ENCODE measurements at regions not wholly inside any gene's neighbourhood (a gene's known extent, or its start where the extent isn't known, plus 50 kb on each side); places are given as distances from the start of the nearest gene placed in this dataset.

DNA sequence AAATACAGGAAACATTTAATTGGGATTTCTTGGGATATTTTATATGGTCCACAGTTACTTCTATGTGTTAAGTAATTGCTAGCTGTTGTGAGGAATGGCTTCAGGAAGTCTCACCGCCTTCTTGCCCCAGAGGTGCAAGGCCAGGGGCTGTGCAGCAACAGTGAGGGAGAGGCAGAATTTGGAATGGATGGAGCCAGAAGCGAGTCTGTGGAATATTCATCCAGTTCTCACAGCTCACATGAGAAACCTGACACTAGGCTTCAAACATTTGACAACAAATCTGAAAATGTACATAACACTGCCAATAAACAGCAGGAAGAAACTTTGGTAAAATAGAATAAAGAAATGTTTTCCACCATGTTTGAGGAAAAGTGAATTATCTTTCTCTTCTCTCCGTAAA, 66.5 kb downstream of the GPR6 start:
- Histone ChIP-seq H3K9me2 (ENCODE audit: insufficient read depth, low read length) (no peaks in the 10 kb centered on the region), H3K27ac (ENCODE audit: low read length) (no peak overlapping the region), H3K36me3 (ENCODE audit: insufficient read depth, low read length) (no peaks in the 10 kb centered on the region), H3K27me3 (ENCODE audit: insufficient read depth, low read depth, low read length) (no peaks in the 10 kb centered on the region), H4K20me1 (ENCODE audit: insufficient read depth) (no peaks in the 10 kb centered on the region), H3K9me3 (ENCODE audit: low read length) (no peaks in the 10 kb centered on the region), H3K4me3 (ENCODE audit: low read length) (no peak overlapping the region), H3F3A (ENCODE audit: insufficient read depth, low read length, poor library complexity, severe bottlenecking) (no peaks in the 10 kb centered on the region), H3K79me2 (replicated peaks; ENCODE audit: insufficient read depth, low read length) (no peaks in the 10 kb centered on the region), H3K4me2 (ENCODE audit: low read length) (no peak overlapping the region), H3K9ac (ENCODE audit: low read length) (no peak overlapping the region), H2AFZ (ENCODE audit: low read depth, low read length) (no peak overlapping the region)
- TF ChIP-seq, protein P1, sequence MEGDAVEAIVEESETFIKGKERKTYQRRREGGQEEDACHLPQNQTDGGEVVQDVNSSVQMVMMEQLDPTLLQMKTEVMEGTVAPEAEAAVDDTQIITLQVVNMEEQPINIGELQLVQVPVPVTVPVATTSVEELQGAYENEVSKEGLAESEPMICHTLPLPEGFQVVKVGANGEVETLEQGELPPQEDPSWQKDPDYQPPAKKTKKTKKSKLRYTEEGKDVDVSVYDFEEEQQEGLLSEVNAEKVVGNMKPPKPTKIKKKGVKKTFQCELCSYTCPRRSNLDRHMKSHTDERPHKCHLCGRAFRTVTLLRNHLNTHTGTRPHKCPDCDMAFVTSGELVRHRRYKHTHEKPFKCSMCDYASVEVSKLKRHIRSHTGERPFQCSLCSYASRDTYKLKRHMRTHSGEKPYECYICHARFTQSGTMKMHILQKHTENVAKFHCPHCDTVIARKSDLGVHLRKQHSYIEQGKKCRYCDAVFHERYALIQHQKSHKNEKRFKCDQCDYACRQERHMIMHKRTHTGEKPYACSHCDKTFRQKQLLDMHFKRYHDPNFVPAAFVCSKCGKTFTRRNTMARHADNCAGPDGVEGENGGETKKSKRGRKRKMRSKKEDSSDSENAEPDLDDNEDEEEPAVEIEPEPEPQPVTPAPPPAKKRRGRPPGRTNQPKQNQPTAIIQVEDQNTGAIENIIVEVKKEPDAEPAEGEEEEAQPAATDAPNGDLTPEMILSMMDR (IDR thresholded peaks at IDR 0.05; ENCODE audit: poor library complexity, severe bottlenecking): no peak
- TF ChIP-seq SMC3 (conservative IDR thresholded peaks at IDR 0.05; ENCODE audit: poor library complexity) (no peak), EZH2 (IDR thresholded peaks at IDR 0.05; ENCODE audit: borderline replicate concordance, insufficient read depth, low read length, poor library complexity, severe bottlenecking) (no peak), POLR2AphosphoS5 (IDR thresholded peaks at IDR 0.05) (no peak), RAD21 (conservative IDR thresholded peaks at IDR 0.05) (no peak), TAF1 (IDR thresholded peaks at IDR 0.05; ENCODE audit: low read depth) (no peak), MXI1 (conservative IDR thresholded peaks at IDR 0.05; ENCODE audit: poor library complexity, severe bottlenecking) (no peak), EP300 (conservative IDR thresholded peaks at IDR 0.05; ENCODE audit: poor library complexity, severe bottlenecking) (no peak)
- TF ChIP-seq, protein P2, sequence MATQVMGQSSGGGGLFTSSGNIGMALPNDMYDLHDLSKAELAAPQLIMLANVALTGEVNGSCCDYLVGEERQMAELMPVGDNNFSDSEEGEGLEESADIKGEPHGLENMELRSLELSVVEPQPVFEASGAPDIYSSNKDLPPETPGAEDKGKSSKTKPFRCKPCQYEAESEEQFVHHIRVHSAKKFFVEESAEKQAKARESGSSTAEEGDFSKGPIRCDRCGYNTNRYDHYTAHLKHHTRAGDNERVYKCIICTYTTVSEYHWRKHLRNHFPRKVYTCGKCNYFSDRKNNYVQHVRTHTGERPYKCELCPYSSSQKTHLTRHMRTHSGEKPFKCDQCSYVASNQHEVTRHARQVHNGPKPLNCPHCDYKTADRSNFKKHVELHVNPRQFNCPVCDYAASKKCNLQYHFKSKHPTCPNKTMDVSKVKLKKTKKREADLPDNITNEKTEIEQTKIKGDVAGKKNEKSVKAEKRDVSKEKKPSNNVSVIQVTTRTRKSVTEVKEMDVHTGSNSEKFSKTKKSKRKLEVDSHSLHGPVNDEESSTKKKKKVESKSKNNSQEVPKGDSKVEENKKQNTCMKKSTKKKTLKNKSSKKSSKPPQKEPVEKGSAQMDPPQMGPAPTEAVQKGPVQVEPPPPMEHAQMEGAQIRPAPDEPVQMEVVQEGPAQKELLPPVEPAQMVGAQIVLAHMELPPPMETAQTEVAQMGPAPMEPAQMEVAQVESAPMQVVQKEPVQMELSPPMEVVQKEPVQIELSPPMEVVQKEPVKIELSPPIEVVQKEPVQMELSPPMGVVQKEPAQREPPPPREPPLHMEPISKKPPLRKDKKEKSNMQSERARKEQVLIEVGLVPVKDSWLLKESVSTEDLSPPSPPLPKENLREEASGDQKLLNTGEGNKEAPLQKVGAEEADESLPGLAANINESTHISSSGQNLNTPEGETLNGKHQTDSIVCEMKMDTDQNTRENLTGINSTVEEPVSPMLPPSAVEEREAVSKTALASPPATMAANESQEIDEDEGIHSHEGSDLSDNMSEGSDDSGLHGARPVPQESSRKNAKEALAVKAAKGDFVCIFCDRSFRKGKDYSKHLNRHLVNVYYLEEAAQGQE (IDR thresholded peaks at IDR 0.05; ENCODE audit: borderline replicate concordance): no peak

DNA sequence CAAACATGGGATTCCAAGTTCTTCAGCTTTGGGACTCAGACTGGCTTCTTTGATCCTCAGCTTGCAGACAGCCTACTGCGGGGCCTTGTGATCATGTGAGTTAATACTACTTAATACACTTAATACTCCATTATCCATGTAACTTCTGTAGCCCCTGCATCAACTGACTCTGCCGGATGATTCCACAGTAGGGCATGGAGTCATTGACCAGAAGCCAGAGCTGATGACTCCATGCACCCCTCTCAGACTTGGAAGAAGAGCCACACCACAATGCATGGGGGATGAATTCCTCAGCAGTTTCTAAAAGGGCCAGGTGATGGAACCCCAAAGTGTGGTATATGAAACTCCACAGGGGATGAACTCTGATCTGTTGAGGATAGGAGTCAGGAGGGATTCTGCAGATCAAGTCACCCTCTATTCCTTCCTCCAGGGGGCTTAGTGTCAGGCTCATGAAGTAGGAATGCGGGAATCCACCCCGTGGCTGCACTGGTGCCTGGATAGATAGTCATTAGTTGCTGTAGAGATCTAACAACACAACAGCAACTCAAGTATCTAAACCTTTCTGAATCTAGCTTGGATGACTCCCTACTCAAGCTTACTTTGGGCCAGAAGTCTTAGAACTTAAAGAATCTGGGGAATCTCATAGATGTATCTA, 70.2 kb downstream of the GPR6 start:
- H3K79me2 ChIP-seq (replicated peaks; ENCODE audit: insufficient read depth, low read length): no peaks in the 10 kb centered on the region
- H3K4me3 ChIP-seq (ENCODE audit: low read length): no peak overlapping the region
- no peaks in the 10 kb centered on the region for H4K20me1 ChIP-seq (ENCODE audit: insufficient read depth)
- no peak overlapping the region for H2AFZ ChIP-seq (ENCODE audit: low read depth, low read length)
- H3F3A ChIP-seq (ENCODE audit: insufficient read depth, low read length, poor library complexity, severe bottlenecking): no peaks in the 10 kb centered on the region
- no peaks in the 10 kb centered on the region for H3K9me2 ChIP-seq (ENCODE audit: insufficient read depth, low read length)
- no peaks in the 10 kb centered on the region for H3K27me3 ChIP-seq (ENCODE audit: insufficient read depth, low read depth, low read length)
- no peaks in the 10 kb centered on the region for H3K9me3 ChIP-seq (ENCODE audit: low read length)
- H3K36me3 ChIP-seq (ENCODE audit: insufficient read depth, low read length): no peaks in the 10 kb centered on the region
- no peak overlapping the region for H3K27ac ChIP-seq (ENCODE audit: low read length)
- TF ChIP-seq MXI1 (conservative IDR thresholded peaks at IDR 0.05; ENCODE audit: poor library complexity, severe bottlenecking): no peak
- no peak for TF ChIP-seq EP300 (conservative IDR thresholded peaks at IDR 0.05; ENCODE audit: poor library complexity, severe bottlenecking)
- no peak for TF ChIP-seq POLR2AphosphoS5 (IDR thresholded peaks at IDR 0.05)
- no peak for TF ChIP-seq SMC3 (conservative IDR thresholded peaks at IDR 0.05; ENCODE audit: poor library complexity)
- TF ChIP-seq, protein P2 (IDR thresholded peaks at IDR 0.05; ENCODE audit: borderline replicate concordance): no peak
- TF ChIP-seq EZH2 (IDR thresholded peaks at IDR 0.05; ENCODE audit: borderline replicate concordance, insufficient read depth, low read length, poor library complexity, severe bottlenecking): no peak
- TF ChIP-seq, protein P1 (IDR thresholded peaks at IDR 0.05; ENCODE audit: poor library complexity, severe bottlenecking): no peak
- no peak for TF ChIP-seq RAD21 (conservative IDR thresholded peaks at IDR 0.05)
- no peak for TF ChIP-seq TAF1 (IDR thresholded peaks at IDR 0.05; ENCODE audit: low read depth)
- H3K9ac ChIP-seq (ENCODE audit: low read length): no peak overlapping the region
- H3K4me2 ChIP-seq (ENCODE audit: low read length): no peak overlapping the region
